Kidney (tissue), 13 donors: ENCODE measurements at regions not wholly inside any gene's neighbourhood (a gene's known extent, or its start where the extent isn't known, plus 50 kb on each side); places are given as distances from the start of the nearest gene placed in this dataset.

Experiments used
- DNase-seq, 5 donors: peaks; one replicate each; pipeline ENCODE4 v3.0.0-alpha.2; 2013 to 2020
- FAIRE-seq: peaks from 2 replicates; lab custom pipeline; 2012; peaks lifted over from hg19 to GRCh38; lab: Jason Lieb, UNC
- H3K27ac ChIP-seq, 2 donors: one replicate each; pipeline ENCODE4 v1.7.0; 2013; ENCODE audit warnings: low read depth in 2 of 2, low read length in 2 of 2, inconsistent platforms in 1 of 2
- H3K27me3 ChIP-seq: one replicate; pipeline ENCODE4 v1.7.1; 2013; ENCODE audit warnings: low read length, inconsistent platforms; ENCODE audit not compliant: control insufficient read depth, insufficient read depth
- H3K36me3 ChIP-seq, 3 donors: one replicate each; pipeline versions ENCODE4 v1.7.0 to v1.7.1; 2013; ENCODE audit warnings: low read length in 3 of 3, control low read depth in 1 of 3, inconsistent platforms in 1 of 3; ENCODE audit not compliant: insufficient read depth in 3 of 3, control insufficient read depth in 2 of 3
- H3K4me1 ChIP-seq, 3 donors: one replicate each; pipeline versions ENCODE4 v1.7.0 to v1.7.1; 2013; ENCODE audit warnings: low read length in 3 of 3, inconsistent platforms in 1 of 3, low read depth in 1 of 3; ENCODE audit not compliant: control insufficient read depth in 2 of 3, insufficient read depth in 2 of 3
- H3K4me3 ChIP-seq, 3 donors: one replicate each; pipeline versions ENCODE4 v1.7.0 to v1.8.1; 2013; ENCODE audit warnings: low read length in 3 of 3, control low read depth in 1 of 3, inconsistent platforms in 1 of 3
- H3K9ac ChIP-seq, 3 donors: one replicate each; pipeline versions ENCODE4 v1.7.0 to v1.7.1; 2013; ENCODE audit warnings: low read length in 3 of 3, control low read depth in 1 of 3, inconsistent platforms in 1 of 3
- H3K9me3 ChIP-seq, 3 donors: one replicate each; pipeline versions ENCODE4 v1.7.0 to v1.7.1; 2013; ENCODE audit warnings: low read length in 3 of 3, control low read depth in 1 of 3, inconsistent platforms in 1 of 3; ENCODE audit not compliant: control insufficient read depth in 2 of 3, insufficient read depth in 1 of 3
- CTCF ChIP-seq: IDR thresholded peaks from 3 replicates; pipeline ENCODE4 v1.5.1; 2012; ENCODE audit warnings: mild to moderate bottlenecking, moderate library complexity, borderline replicate concordance; ENCODE audit not compliant: insufficient read depth; ENCODE audit errors: extremely low read depth
- intact Hi-C: fragments of 100-400 bp; cut with DNase I; formaldehyde crosslinking; loops from one replicate; pipeline ENCODE4 v1.11.1; 2022
- donor health status: control.
- donor health status: control.
- donor health status: control.
- donor health status: control.
- donor health status: control.
- donor health status: DM: yes; HTN: yes; CAD: no.
- donor health status: Normal renal cell carcinoma (clear cell type).

- no peaks in the 10 kb centered on the region for H3K4me1 ChIP-seq
- intact Hi-C loops = no loop called here
- no peak for TF ChIP-seq CTCF
- no peak overlapping the region for H3K9ac ChIP-seq
- no peak overlapping the region for H3K27ac ChIP-seq
- no peaks in the 10 kb centered on the region for H3K9me3 ChIP-seq
- DNase-seq (no peak), FAIRE-seq (no peak)
- H3K36me3 ChIP-seq = no peaks in the 10 kb centered on the region
- no peaks in the 10 kb centered on the region for H3K27me3 ChIP-seq
- no peak overlapping the region for H3K4me3 ChIP-seq
These were observed 402.2 kb downstream of the SFMBT2 start for GRCh38 chr10:7008645-7009044.

GRCh38 chr10:7007600-7008190, 403.1 kb downstream of the SFMBT2 start:
- no peak overlapping the region for H3K27ac ChIP-seq
- intact Hi-C loops = no loop called here
- no peak overlapping the region for H3K9ac ChIP-seq
- FAIRE-seq (no peak), DNase-seq (no peak)
- no peaks in the 10 kb centered on the region for H3K27me3 ChIP-seq
- TF ChIP-seq CTCF = no peak
- H3K36me3 ChIP-seq = no peaks in the 10 kb centered on the region
- H3K9me3 ChIP-seq = no peaks in the 10 kb centered on the region
- no peaks in the 10 kb centered on the region for H3K4me1 ChIP-seq
- no peak overlapping the region for H3K4me3 ChIP-seq

- TF ChIP-seq CTCF = no peak
- H3K9me3 ChIP-seq = no peaks in the 10 kb centered on the region
- no peaks in the 10 kb centered on the region for H3K4me1 ChIP-seq
- H3K4me3 ChIP-seq = no peak overlapping the region
- H3K27ac ChIP-seq = no peak overlapping the region
- H3K27me3 ChIP-seq = no peaks in the 10 kb centered on the region
- FAIRE-seq (no peak), DNase-seq (no peak)
- no peak overlapping the region for H3K9ac ChIP-seq
- no peaks in the 10 kb centered on the region for H3K36me3 ChIP-seq
- intact Hi-C loops = no loop called here
These were observed 404.3 kb downstream of the SFMBT2 start for GRCh38 chr10:7006566-7006965.

GRCh38 chr10:7003831-7004395, 406.9 kb downstream of the SFMBT2 start:
- intact Hi-C loops = no loop called here
- DNase-seq (no peak), FAIRE-seq (no peak)
- H3K9me3 ChIP-seq = no peaks in the 10 kb centered on the region
- H3K4me3 ChIP-seq = no peak overlapping the region
- H3K27ac ChIP-seq = no peak overlapping the region
- no peak for TF ChIP-seq CTCF
- no peaks in the 10 kb centered on the region for H3K36me3 ChIP-seq
- no peaks in the 10 kb centered on the region for H3K4me1 ChIP-seq
- no peaks in the 10 kb centered on the region for H3K27me3 ChIP-seq
- no peak overlapping the region for H3K9ac ChIP-seq
